ENCODE measurements at regions not wholly inside any gene's neighbourhood (a gene's known extent, or its start where the extent isn't known, plus 50 kb on each side); places are given as distances from the start of the nearest gene placed in this dataset.
"Not testable (repeated sequence)": the region's sequence is repeated elsewhere in the genome, so short reads cannot be mapped to it uniquely, and the experiment has no call there.

DNA sequence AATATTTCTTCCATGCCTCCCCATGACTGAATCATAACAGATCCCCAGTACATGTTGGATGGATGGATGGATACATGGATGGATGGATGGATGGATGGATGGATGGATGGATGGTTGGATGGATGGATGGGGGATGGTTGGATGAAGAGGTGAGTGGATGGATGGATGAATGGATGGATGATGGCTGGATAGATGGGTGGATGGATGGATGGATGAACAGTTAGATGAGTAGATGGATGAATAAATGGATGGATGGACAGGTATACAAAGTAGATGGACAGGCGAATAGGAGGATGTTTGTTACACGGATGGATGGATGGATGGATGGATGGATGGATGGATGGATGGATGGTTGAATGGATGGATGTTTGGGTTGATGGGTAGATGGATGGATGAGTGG, 120.0 kb upstream of the HAND1 start:
- H3K27me3 ChIP-seq (replicated peaks; ENCODE audit: control insufficient read depth, insufficient read depth, low read length), result no peaks in the 10 kb centered on the region; the same call in 1 of the 2 replicates
- DNase-seq (ENCODE audit: extremely low read depth, insufficient read length), result no peak
- H3K4me3 ChIP-seq (replicated peaks; ENCODE audit: low read depth, low read length), result no peak overlapping the region
- H3K36me3 ChIP-seq (ENCODE audit: control insufficient read depth, insufficient read depth, low read length), result no peaks in the 10 kb centered on the region
- TF ChIP-seq, protein P1, sequence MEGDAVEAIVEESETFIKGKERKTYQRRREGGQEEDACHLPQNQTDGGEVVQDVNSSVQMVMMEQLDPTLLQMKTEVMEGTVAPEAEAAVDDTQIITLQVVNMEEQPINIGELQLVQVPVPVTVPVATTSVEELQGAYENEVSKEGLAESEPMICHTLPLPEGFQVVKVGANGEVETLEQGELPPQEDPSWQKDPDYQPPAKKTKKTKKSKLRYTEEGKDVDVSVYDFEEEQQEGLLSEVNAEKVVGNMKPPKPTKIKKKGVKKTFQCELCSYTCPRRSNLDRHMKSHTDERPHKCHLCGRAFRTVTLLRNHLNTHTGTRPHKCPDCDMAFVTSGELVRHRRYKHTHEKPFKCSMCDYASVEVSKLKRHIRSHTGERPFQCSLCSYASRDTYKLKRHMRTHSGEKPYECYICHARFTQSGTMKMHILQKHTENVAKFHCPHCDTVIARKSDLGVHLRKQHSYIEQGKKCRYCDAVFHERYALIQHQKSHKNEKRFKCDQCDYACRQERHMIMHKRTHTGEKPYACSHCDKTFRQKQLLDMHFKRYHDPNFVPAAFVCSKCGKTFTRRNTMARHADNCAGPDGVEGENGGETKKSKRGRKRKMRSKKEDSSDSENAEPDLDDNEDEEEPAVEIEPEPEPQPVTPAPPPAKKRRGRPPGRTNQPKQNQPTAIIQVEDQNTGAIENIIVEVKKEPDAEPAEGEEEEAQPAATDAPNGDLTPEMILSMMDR (IDR thresholded peaks at IDR 0.05; ENCODE audit: insufficient read depth, low read length, poor library complexity, severe bottlenecking), result no peak

DNA sequence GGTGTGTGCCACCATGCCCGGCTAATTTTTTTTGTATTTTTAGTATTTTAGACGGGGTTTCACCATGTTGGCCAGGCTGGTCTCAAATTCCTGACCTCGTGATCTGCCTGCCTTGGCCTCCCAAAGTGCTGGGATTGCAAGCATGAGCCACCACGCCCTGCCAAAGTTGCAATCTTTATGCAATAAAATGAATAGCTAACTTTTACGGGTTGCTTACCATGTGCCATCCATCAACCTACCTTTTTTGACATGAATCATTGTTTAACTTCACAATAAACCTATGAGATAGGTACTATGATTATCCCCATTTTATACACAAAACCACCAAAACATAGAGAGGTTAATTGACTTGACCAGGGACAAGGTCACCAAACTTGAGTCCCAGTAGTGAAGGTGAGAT, 118.8 kb upstream of the HAND1 start:
- H3K36me3 ChIP-seq (ENCODE audit: control insufficient read depth, insufficient read depth, low read length); DNase-seq (ENCODE audit: extremely low read depth, insufficient read length): not testable (repeated sequence)

GRCh38 chr5:154595662-154596061, 117.6 kb upstream of the HAND1 start:
- Histone ChIP-seq H3K36me3 (ENCODE audit: control insufficient read depth, insufficient read depth, low read length) (no peaks in the 10 kb centered on the region), H3K27me3 (replicated peaks; ENCODE audit: control insufficient read depth, insufficient read depth, low read length) (no peaks in the 10 kb centered on the region; the same call in 1 of the 2 replicates), H3K4me3 (replicated peaks; ENCODE audit: low read depth, low read length) (no peak overlapping the region)
- TF ChIP-seq, protein P1 (IDR thresholded peaks at IDR 0.05; ENCODE audit: insufficient read depth, low read length, poor library complexity, severe bottlenecking), result no peak
- DNase-seq (ENCODE audit: extremely low read depth, insufficient read length), result no peak

More for the DNA sequence above, 118.8 kb upstream of the HAND1 start:
- H3K27me3 ChIP-seq (replicated peaks; ENCODE audit: control insufficient read depth, insufficient read depth, low read length); H3K4me3 ChIP-seq (replicated peaks; ENCODE audit: low read depth, low read length): not testable (repeated sequence)

DNA sequence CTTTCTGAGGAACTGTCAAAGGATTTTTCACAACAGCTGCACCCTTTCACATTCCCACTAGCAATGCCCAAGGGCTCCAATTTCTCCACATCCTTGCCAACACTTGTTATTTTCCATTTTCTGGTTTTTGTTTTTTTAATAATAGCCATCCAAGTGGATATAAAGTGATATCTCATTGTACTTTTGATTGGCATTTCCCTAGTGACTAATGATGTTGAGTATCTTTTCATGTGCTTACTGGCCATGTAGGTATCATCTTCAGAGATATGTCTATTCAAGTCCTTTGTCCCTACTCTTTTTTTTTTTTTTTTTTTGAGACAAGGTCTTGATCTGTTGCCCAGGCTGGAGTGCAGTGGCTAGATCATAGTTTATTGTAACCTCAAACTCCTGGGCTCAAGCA, 115.8 kb upstream of the HAND1 start:
- no peak for DNase-seq (ENCODE audit: extremely low read depth, insufficient read length)
- TF ChIP-seq, protein P1 (IDR thresholded peaks at IDR 0.05; ENCODE audit: insufficient read depth, low read length, poor library complexity, severe bottlenecking), result no peak
- Histone ChIP-seq H3K36me3 (ENCODE audit: control insufficient read depth, insufficient read depth, low read length) (no peaks in the 10 kb centered on the region), H3K4me3 (replicated peaks; ENCODE audit: low read depth, low read length) (no peak overlapping the region), H3K27me3 (replicated peaks; ENCODE audit: control insufficient read depth, insufficient read depth, low read length) (no peaks in the 10 kb centered on the region; the same call in none of the 2 replicates)

- DNase-seq (ENCODE audit: extremely low read depth, insufficient read length), result no peak
- no peak overlapping the region for H3K4me3 ChIP-seq (replicated peaks; ENCODE audit: low read depth, low read length)
- TF ChIP-seq, protein P1 (IDR thresholded peaks at IDR 0.05; ENCODE audit: insufficient read depth, low read length, poor library complexity, severe bottlenecking), result no peak
- H3K36me3 ChIP-seq (ENCODE audit: control insufficient read depth, insufficient read depth, low read length), result no peaks in the 10 kb centered on the region
- no peaks in the 10 kb centered on the region; the same call in none of the 2 replicates for H3K27me3 ChIP-seq (replicated peaks; ENCODE audit: control insufficient read depth, insufficient read depth, low read length)
Observed at GRCh38 chr5:154593071-154593470, 115.0 kb upstream of the HAND1 start.

GRCh38 chr5:154590093-154590724, 112.2 kb upstream of the HAND1 start:
- TF ChIP-seq, protein P1 (IDR thresholded peaks at IDR 0.05; ENCODE audit: insufficient read depth, low read length, poor library complexity, severe bottlenecking), result no peak
- Histone ChIP-seq H3K27me3 (replicated peaks; ENCODE audit: control insufficient read depth, insufficient read depth, low read length) (no peaks in the 10 kb centered on the region; the same call in none of the 2 replicates), H3K4me3 (replicated peaks; ENCODE audit: low read depth, low read length) (no peak overlapping the region), H3K36me3 (ENCODE audit: control insufficient read depth, insufficient read depth, low read length) (no peaks in the 10 kb centered on the region)
- DNase-seq (ENCODE audit: extremely low read depth, insufficient read length), result no peak

All from GM06990 (cell line).